ENCODE measurements at regions not wholly inside any gene's neighbourhood (a gene's known extent, or its start where the extent isn't known, plus 50 kb on each side); places are given as distances from the start of the nearest gene placed in this dataset.

DNA sequence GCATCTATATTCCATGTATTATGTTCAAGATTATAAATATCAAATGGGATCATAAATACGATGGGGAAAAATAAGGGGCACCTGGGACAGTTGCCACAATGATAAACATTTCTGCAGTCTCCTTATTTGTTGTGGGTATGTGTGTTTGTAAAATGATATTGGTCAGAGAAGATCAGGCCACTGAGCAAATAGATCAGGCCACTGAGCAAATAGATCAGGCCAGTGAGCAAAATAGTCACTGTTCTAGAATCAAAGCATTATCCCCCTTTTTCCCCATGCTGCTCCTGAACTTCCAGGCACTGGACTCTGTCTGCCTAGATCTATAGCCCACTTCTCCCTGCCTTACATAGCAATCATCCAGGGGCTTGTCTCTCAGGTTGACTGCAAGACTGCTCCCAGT is 599.8 kb upstream of the USP24 start:
- in situ Hi-C loops (cut with HindIII; ENCODE audit: low sequenced_read_pairs): no loop called here
- TF ChIP-seq, protein P1, sequence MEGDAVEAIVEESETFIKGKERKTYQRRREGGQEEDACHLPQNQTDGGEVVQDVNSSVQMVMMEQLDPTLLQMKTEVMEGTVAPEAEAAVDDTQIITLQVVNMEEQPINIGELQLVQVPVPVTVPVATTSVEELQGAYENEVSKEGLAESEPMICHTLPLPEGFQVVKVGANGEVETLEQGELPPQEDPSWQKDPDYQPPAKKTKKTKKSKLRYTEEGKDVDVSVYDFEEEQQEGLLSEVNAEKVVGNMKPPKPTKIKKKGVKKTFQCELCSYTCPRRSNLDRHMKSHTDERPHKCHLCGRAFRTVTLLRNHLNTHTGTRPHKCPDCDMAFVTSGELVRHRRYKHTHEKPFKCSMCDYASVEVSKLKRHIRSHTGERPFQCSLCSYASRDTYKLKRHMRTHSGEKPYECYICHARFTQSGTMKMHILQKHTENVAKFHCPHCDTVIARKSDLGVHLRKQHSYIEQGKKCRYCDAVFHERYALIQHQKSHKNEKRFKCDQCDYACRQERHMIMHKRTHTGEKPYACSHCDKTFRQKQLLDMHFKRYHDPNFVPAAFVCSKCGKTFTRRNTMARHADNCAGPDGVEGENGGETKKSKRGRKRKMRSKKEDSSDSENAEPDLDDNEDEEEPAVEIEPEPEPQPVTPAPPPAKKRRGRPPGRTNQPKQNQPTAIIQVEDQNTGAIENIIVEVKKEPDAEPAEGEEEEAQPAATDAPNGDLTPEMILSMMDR (IDR thresholded peaks at IDR 0.05; ENCODE audit: low read depth, low read length, missing control alignments): no peak
- no peak for DNase-seq (ENCODE audit: low read depth)
- H3K4me3 ChIP-seq (ENCODE audit: low read depth, low read length): no peak overlapping the region

DNA sequence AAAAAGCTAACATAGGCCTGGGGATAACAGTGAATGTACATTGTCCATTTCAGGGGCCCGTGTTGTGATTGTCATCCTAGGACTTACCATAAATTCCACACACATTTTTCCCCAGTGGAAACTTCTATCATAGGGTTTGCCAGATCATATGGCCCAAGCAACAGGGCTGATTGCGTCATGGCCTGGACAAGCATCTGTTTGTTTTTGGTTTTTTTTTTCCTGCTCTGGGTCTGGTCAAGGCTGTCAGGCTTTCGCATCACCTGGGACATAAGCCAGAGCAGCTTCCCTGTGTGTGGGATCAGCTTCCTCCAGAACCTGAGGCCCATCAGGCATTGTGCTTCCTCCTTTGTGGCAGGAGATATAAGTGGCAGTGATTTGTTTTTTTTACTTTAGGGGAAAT is 598.5 kb upstream of the USP24 start:
- TF ChIP-seq, protein P1 (IDR thresholded peaks at IDR 0.05; ENCODE audit: low read depth, low read length, missing control alignments): no peak
- in situ Hi-C loops (cut with HindIII; ENCODE audit: low sequenced_read_pairs): no loop called here
- H3K4me3 ChIP-seq (ENCODE audit: low read depth, low read length): no peak overlapping the region
- DNase-seq (ENCODE audit: low read depth): no peak

DNA sequence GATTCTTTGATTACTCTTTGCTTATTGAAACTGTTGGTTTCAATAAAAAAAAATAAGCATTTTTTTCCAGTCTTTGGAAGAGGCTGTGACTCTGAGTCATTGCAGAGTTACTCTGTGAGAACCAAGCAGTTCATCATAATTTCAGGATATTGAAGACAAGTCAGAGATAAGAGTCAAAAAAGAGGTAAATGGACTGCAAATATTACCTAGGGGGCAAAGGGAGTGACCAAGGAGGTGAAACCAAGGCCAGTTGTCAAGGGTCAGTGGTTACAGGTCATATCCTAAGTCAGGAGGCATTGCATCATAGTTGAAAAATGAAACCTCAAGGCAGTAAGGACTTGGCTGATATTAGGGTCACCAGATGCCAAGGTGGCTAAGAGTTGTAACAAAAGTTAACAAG is 597.1 kb upstream of the USP24 start:
- in situ Hi-C loops (cut with HindIII; ENCODE audit: low sequenced_read_pairs): no loop called here
- DNase-seq (ENCODE audit: low read depth): no peak
- TF ChIP-seq, protein P1 (IDR thresholded peaks at IDR 0.05; ENCODE audit: low read depth, low read length, missing control alignments): no peak
- no peak overlapping the region for H3K4me3 ChIP-seq (ENCODE audit: low read depth, low read length)

DNA sequence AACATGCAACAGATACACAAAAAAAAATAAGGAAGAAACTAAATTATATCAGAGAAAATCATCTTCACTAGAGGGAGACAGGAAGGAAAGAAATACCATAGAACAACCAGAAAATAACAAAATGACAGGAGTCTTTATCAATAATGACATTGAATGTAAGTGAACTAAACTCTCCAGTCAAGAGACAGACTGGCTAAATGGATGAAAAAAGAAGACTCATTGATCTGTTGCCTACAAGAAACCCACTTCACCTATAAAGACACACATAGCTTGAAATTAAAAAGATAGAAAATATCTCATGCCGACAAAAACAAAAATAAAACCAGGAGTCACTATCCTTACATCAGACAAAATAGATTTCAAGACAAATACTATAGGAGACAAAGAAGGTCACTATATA is 593.1 kb upstream of the USP24 start:
- in situ Hi-C loops (cut with HindIII; ENCODE audit: low sequenced_read_pairs): no loop called here
- no peak overlapping the region for H3K4me3 ChIP-seq (ENCODE audit: low read depth, low read length)
- TF ChIP-seq, protein P1 (IDR thresholded peaks at IDR 0.05; ENCODE audit: low read depth, low read length, missing control alignments): no peak
- no peak for DNase-seq (ENCODE audit: low read depth)

DNA sequence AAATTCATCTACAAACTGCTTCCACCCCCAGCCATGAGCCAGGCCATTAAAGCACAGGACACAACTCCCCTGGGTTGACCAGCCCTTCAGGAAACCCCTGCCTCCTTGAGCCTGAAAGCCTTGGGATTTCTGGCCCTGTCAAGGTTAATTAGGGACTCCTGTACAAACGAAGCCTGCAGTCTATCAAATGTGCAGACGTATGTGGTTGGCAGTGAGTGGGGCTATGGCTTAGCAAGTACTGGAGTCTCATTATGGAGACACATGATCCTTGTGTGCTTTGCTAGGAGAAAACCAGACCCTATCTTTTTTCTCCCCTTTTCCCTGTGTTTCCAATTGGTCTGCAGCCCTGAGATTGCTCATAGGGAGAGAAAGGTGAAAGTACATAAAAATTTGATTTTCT is 588.3 kb upstream of the USP24 start:
- no peak overlapping the region for H3K4me3 ChIP-seq (ENCODE audit: low read depth, low read length)
- no peak for DNase-seq (ENCODE audit: low read depth)
- TF ChIP-seq, protein P1 (IDR thresholded peaks at IDR 0.05; ENCODE audit: low read depth, low read length, missing control alignments): no peak
- in situ Hi-C loops (cut with HindIII; ENCODE audit: low sequenced_read_pairs): no loop called here

DNA sequence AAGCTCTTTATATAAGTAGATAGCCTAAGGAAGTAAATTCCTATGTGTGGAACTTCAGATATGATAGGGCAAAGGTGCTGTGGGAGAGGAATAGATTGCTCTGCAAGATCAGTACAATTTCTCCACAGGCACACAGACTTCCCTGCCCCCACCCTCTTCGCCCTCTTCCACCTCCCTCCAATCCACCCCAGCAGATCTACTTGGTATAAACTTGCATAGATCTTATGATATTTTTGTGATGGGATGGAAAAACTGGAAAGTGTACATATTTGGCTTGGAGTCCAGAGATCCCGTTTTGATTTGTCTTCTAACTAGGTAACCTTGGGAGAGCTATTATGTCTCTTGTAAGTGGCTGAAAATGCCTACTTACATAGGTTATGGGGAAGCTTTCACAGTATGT is 586.3 kb upstream of the USP24 start:
- TF ChIP-seq, protein P1 (IDR thresholded peaks at IDR 0.05; ENCODE audit: low read depth, low read length, missing control alignments): no peak
- in situ Hi-C loops (cut with HindIII; ENCODE audit: low sequenced_read_pairs): no loop called here
- DNase-seq (ENCODE audit: low read depth): no peak
- no peak overlapping the region for H3K4me3 ChIP-seq (ENCODE audit: low read depth, low read length)

DNA sequence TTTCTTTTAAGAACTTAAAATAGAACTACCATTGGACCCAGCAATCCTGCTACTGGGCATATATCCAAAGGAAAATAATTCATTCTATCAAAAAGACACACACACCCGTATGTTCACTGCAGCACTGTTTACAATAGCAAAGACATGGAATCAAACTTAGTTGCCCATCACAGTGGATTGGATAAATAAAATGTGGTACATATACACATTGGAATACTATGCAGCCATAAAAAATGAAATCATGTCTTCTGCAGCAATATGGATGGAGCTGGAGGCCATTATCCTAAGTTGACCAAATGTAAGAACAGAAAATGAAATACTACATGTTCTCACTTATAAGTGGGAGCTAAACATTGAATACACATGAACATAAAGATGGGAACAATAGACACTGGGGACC is 585.3 kb upstream of the USP24 start:
- no peak for DNase-seq (ENCODE audit: low read depth)
- in situ Hi-C loops (cut with HindIII; ENCODE audit: low sequenced_read_pairs): no loop called here
- TF ChIP-seq, protein P1 (IDR thresholded peaks at IDR 0.05; ENCODE audit: low read depth, low read length, missing control alignments): no peak
- no peak overlapping the region for H3K4me3 ChIP-seq (ENCODE audit: low read depth, low read length)

Measured in astrocyte of the cerebellum (primary cell).